ENCODE measurements at regions not wholly inside any gene's neighbourhood (a gene's known extent, or its start where the extent isn't known, plus 50 kb on each side); places are given as distances from the start of the nearest gene placed in this dataset.
"Not testable (repeated sequence)": the region's sequence is repeated elsewhere in the genome, so short reads cannot be mapped to it uniquely, and the experiment has no call there.

- not testable (repeated sequence) for H3K4me1 ChIP-seq (ENCODE audit: control insufficient read depth, insufficient read depth, low read length); H3K36me3 ChIP-seq (ENCODE audit: control insufficient read depth, insufficient read depth, low read length); H3K27me3 ChIP-seq (ENCODE audit: control insufficient read depth, insufficient read depth, low read length); H3K4me3 ChIP-seq (ENCODE audit: low read depth, low read length); H3K27ac ChIP-seq (ENCODE audit: low read depth, low read length); H3K9ac ChIP-seq (ENCODE audit: low read length); H3K9me3 ChIP-seq (ENCODE audit: control insufficient read depth, insufficient read depth, low read depth, low read length)
Measured at GRCh38 chr12:84406720-84407119, 505.9 kb downstream of the SLC6A15 start.

- no peak overlapping the region for H3K9ac ChIP-seq (ENCODE audit: low read length)
- no peaks in the 10 kb centered on the region for H3K9me3 ChIP-seq (ENCODE audit: control insufficient read depth, insufficient read depth, low read depth, low read length)
- no peaks in the 10 kb centered on the region for H3K36me3 ChIP-seq (ENCODE audit: control insufficient read depth, insufficient read depth, low read length)
- H3K27ac ChIP-seq (ENCODE audit: low read depth, low read length): no peak overlapping the region
- H3K4me1 ChIP-seq (ENCODE audit: control insufficient read depth, insufficient read depth, low read length): no peaks in the 10 kb centered on the region
- H3K4me3 ChIP-seq (ENCODE audit: low read depth, low read length): no peak overlapping the region
- H3K27me3 ChIP-seq (ENCODE audit: control insufficient read depth, insufficient read depth, low read length): no peaks in the 10 kb centered on the region
Measured at GRCh38 chr12:84397846-84398245, 514.8 kb downstream of the SLC6A15 start.

GRCh38 chr12:84397263-84397662, 515.3 kb downstream of the SLC6A15 start:
- H3K9ac ChIP-seq (ENCODE audit: low read length): no peak overlapping the region

GRCh38 chr12:84391176-84391575, 521.4 kb downstream of the SLC6A15 start:
- not testable (repeated sequence) for H3K4me3 ChIP-seq (ENCODE audit: low read depth, low read length); H3K36me3 ChIP-seq (ENCODE audit: control insufficient read depth, insufficient read depth, low read length); H3K27ac ChIP-seq (ENCODE audit: low read depth, low read length); H3K4me1 ChIP-seq (ENCODE audit: control insufficient read depth, insufficient read depth, low read length); H3K9ac ChIP-seq (ENCODE audit: low read length); H3K27me3 ChIP-seq (ENCODE audit: control insufficient read depth, insufficient read depth, low read length)
- H3K9me3 ChIP-seq (ENCODE audit: control insufficient read depth, insufficient read depth, low read depth, low read length): peaks cover 14% of the 10 kb centered on the region

More at GRCh38 chr12:84397263-84397662, 515.3 kb downstream of the SLC6A15 start:
- Histone ChIP-seq H3K27ac (ENCODE audit: low read depth, low read length) (no peak overlapping the region), H3K9me3 (ENCODE audit: control insufficient read depth, insufficient read depth, low read depth, low read length) (no peaks in the 10 kb centered on the region), H3K4me1 (ENCODE audit: control insufficient read depth, insufficient read depth, low read length) (no peaks in the 10 kb centered on the region), H3K36me3 (ENCODE audit: control insufficient read depth, insufficient read depth, low read length) (no peaks in the 10 kb centered on the region), H3K4me3 (ENCODE audit: low read depth, low read length) (no peak overlapping the region), H3K27me3 (ENCODE audit: control insufficient read depth, insufficient read depth, low read length) (no peaks in the 10 kb centered on the region)

- no peaks in the 10 kb centered on the region for H3K4me1 ChIP-seq (ENCODE audit: control insufficient read depth, insufficient read depth, low read length)
- H3K27ac ChIP-seq (ENCODE audit: low read depth, low read length): no peak overlapping the region
- no peaks in the 10 kb centered on the region for H3K9me3 ChIP-seq (ENCODE audit: control insufficient read depth, insufficient read depth, low read depth, low read length)
- H3K9ac ChIP-seq (ENCODE audit: low read length): no peak overlapping the region
- H3K4me3 ChIP-seq (ENCODE audit: low read depth, low read length): no peak overlapping the region
- no peaks in the 10 kb centered on the region for H3K36me3 ChIP-seq (ENCODE audit: control insufficient read depth, insufficient read depth, low read length)
- H3K27me3 ChIP-seq (ENCODE audit: control insufficient read depth, insufficient read depth, low read length): no peaks in the 10 kb centered on the region
Measured at GRCh38 chr12:84384384-84384783, 528.2 kb downstream of the SLC6A15 start.

GRCh38 chr12:84382486-84382885, 530.1 kb downstream of the SLC6A15 start:
- H3K36me3 ChIP-seq (ENCODE audit: control insufficient read depth, insufficient read depth, low read length); H3K4me3 ChIP-seq (ENCODE audit: low read depth, low read length); H3K27ac ChIP-seq (ENCODE audit: low read depth, low read length); H3K4me1 ChIP-seq (ENCODE audit: control insufficient read depth, insufficient read depth, low read length); H3K27me3 ChIP-seq (ENCODE audit: control insufficient read depth, insufficient read depth, low read length); H3K9me3 ChIP-seq (ENCODE audit: control insufficient read depth, insufficient read depth, low read depth, low read length); H3K9ac ChIP-seq (ENCODE audit: low read length): not testable (repeated sequence)

GRCh38 chr12:84376320-84376719, 536.3 kb downstream of the SLC6A15 start:
- no peaks in the 10 kb centered on the region for H3K9me3 ChIP-seq (ENCODE audit: control insufficient read depth, insufficient read depth, low read depth, low read length)
- H3K4me3 ChIP-seq (ENCODE audit: low read depth, low read length): no peak overlapping the region
- no peak overlapping the region for H3K27ac ChIP-seq (ENCODE audit: low read depth, low read length)
- H3K9ac ChIP-seq (ENCODE audit: low read length): no peak overlapping the region
- no peaks in the 10 kb centered on the region for H3K36me3 ChIP-seq (ENCODE audit: control insufficient read depth, insufficient read depth, low read length)
- H3K27me3 ChIP-seq (ENCODE audit: control insufficient read depth, insufficient read depth, low read length): no peaks in the 10 kb centered on the region
- H3K4me1 ChIP-seq (ENCODE audit: control insufficient read depth, insufficient read depth, low read length): no peaks in the 10 kb centered on the region

GRCh38 chr12:84375449-84376170, 537.0 kb downstream of the SLC6A15 start:
- H3K9ac ChIP-seq (ENCODE audit: low read length): no peak overlapping the region
- H3K4me3 ChIP-seq (ENCODE audit: low read depth, low read length): no peak overlapping the region
- no peaks in the 10 kb centered on the region for H3K4me1 ChIP-seq (ENCODE audit: control insufficient read depth, insufficient read depth, low read length)
- H3K27me3 ChIP-seq (ENCODE audit: control insufficient read depth, insufficient read depth, low read length): no peaks in the 10 kb centered on the region
- no peaks in the 10 kb centered on the region for H3K9me3 ChIP-seq (ENCODE audit: control insufficient read depth, insufficient read depth, low read depth, low read length)
- H3K27ac ChIP-seq (ENCODE audit: low read depth, low read length): no peak overlapping the region
- H3K36me3 ChIP-seq (ENCODE audit: control insufficient read depth, insufficient read depth, low read length): no peaks in the 10 kb centered on the region

- Histone ChIP-seq H3K27ac (ENCODE audit: low read depth, low read length) (no peak overlapping the region), H3K36me3 (ENCODE audit: control insufficient read depth, insufficient read depth, low read length) (no peaks in the 10 kb centered on the region), H3K4me3 (ENCODE audit: low read depth, low read length) (no peak overlapping the region), H3K27me3 (ENCODE audit: control insufficient read depth, insufficient read depth, low read length) (no peaks in the 10 kb centered on the region), H3K9me3 (ENCODE audit: control insufficient read depth, insufficient read depth, low read depth, low read length) (no peaks in the 10 kb centered on the region), H3K9ac (ENCODE audit: low read length) (no peak overlapping the region), H3K4me1 (ENCODE audit: control insufficient read depth, insufficient read depth, low read length) (no peaks in the 10 kb centered on the region)
Measured at GRCh38 chr12:84362552-84362897, 550.1 kb downstream of the SLC6A15 start.

GRCh38 chr12:84361651-84362551, 550.7 kb downstream of the SLC6A15 start:
- H3K27me3 ChIP-seq (ENCODE audit: control insufficient read depth, insufficient read depth, low read length): no peaks in the 10 kb centered on the region
- H3K4me3 ChIP-seq (ENCODE audit: low read depth, low read length): no peak overlapping the region
- H3K9me3 ChIP-seq (ENCODE audit: control insufficient read depth, insufficient read depth, low read depth, low read length): no peaks in the 10 kb centered on the region
- H3K36me3 ChIP-seq (ENCODE audit: control insufficient read depth, insufficient read depth, low read length): no peaks in the 10 kb centered on the region
- H3K27ac ChIP-seq (ENCODE audit: low read depth, low read length): no peak overlapping the region
- H3K4me1 ChIP-seq (ENCODE audit: control insufficient read depth, insufficient read depth, low read length): no peaks in the 10 kb centered on the region
- no peak overlapping the region for H3K9ac ChIP-seq (ENCODE audit: low read length)

GRCh38 chr12:84357314-84357713, 555.3 kb downstream of the SLC6A15 start:
- Histone ChIP-seq H3K27me3 (ENCODE audit: control insufficient read depth, insufficient read depth, low read length) (no peaks in the 10 kb centered on the region), H3K9ac (ENCODE audit: low read length) (no peak overlapping the region), H3K27ac (ENCODE audit: low read depth, low read length) (no peak overlapping the region), H3K36me3 (ENCODE audit: control insufficient read depth, insufficient read depth, low read length) (no peaks in the 10 kb centered on the region), H3K4me3 (ENCODE audit: low read depth, low read length) (no peak overlapping the region), H3K9me3 (ENCODE audit: control insufficient read depth, insufficient read depth, low read depth, low read length) (no peaks in the 10 kb centered on the region), H3K4me1 (ENCODE audit: control insufficient read depth, insufficient read depth, low read length) (no peaks in the 10 kb centered on the region)
